LNCaP clone FGC (cell line): ENCODE measurements at regions not wholly inside any gene's neighbourhood (a gene's known extent, or its start where the extent isn't known, plus 50 kb on each side); places are given as distances from the start of the nearest gene placed in this dataset.

Source experiments
- DNase-seq: peaks from one replicate; pipeline ENCODE4 v3.0.0-alpha.2; 2011; ENCODE audit warnings: low read depth
- H3K4me3 ChIP-seq: 2 replicates; pipeline ENCODE4 v1.5.1; 2011; ENCODE audit warnings: mild to moderate bottlenecking, low read depth, low read length, control low read depth
- TF ChIP-seq, protein P1 (sequence below): IDR thresholded peaks from 2 replicates; pipeline ENCODE4 v1.5.1; 2012; ENCODE audit warnings: mild to moderate bottlenecking; ENCODE audit not compliant: control insufficient read depth, insufficient read depth; ENCODE audit errors: extremely low read depth

DNA sequence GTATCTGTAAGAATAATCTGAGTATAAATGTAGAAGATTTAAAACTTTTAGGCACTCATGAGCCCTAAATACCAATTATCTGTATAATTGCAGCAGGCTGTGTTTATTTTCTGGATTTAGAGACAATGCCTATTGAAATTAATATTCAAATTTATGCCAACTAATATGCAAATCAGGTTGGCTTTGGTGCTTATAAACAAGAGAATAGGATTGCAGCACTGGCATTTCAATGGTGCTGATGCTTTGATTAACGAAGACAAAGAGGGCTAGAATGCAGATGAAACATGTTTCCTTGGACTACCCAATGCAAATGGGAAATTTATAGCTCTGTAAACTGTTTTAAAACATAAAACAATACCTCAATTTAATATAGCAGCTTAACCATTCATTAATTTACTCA, 70.7 kb upstream of the GATB start:
- H3K4me3 ChIP-seq = no peak overlapping the region
- DNase-seq = no peak
- TF ChIP-seq, protein P1, sequence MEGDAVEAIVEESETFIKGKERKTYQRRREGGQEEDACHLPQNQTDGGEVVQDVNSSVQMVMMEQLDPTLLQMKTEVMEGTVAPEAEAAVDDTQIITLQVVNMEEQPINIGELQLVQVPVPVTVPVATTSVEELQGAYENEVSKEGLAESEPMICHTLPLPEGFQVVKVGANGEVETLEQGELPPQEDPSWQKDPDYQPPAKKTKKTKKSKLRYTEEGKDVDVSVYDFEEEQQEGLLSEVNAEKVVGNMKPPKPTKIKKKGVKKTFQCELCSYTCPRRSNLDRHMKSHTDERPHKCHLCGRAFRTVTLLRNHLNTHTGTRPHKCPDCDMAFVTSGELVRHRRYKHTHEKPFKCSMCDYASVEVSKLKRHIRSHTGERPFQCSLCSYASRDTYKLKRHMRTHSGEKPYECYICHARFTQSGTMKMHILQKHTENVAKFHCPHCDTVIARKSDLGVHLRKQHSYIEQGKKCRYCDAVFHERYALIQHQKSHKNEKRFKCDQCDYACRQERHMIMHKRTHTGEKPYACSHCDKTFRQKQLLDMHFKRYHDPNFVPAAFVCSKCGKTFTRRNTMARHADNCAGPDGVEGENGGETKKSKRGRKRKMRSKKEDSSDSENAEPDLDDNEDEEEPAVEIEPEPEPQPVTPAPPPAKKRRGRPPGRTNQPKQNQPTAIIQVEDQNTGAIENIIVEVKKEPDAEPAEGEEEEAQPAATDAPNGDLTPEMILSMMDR = no peak

DNA sequence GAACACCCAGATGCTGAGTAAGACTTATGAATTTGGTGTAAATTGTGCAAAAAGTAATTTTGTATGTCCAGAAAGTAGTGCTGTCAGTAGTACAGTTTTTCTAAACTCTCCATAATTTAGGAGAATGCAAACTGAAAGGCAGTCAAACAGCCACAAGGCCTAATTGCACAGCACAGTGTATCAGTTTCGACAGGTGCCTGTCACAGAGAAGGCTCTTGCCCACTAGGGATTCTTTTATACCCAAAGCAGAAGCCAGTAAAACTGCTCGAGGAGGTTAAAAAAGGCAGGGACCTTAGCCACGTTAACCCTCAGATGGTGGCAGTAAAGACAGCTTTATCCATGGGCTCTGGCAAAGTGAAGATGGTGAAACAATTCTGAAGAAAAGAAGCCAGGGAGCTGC, 69.4 kb upstream of the GATB start:
- no peak for DNase-seq

DNA sequence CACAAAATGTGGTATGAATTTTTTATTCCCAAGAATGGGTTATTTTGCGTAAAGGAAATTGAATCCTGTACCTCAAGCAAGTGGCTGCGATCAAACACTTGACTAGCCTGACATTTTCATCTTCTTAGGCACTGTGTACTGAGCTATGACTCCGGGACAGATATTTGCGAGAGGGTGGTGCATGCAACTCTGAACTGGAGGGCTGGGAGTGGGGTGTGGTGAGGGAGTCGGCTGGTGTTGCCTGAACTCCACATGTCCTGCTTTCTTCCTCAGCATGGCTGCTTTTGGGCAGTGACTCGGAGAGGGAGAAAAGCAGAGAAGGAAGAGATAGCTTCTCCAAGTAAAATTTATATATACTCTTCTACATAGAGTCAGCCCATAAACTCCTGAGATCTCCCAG, 68.5 kb upstream of the GATB start:
- no peak for DNase-seq
- TF ChIP-seq, protein P1 = no peak
- no peak overlapping the region for H3K4me3 ChIP-seq

More for the DNA sequence above, 69.4 kb upstream of the GATB start:
- TF ChIP-seq, protein P1 = no peak
- H3K4me3 ChIP-seq = no peak overlapping the region

DNA sequence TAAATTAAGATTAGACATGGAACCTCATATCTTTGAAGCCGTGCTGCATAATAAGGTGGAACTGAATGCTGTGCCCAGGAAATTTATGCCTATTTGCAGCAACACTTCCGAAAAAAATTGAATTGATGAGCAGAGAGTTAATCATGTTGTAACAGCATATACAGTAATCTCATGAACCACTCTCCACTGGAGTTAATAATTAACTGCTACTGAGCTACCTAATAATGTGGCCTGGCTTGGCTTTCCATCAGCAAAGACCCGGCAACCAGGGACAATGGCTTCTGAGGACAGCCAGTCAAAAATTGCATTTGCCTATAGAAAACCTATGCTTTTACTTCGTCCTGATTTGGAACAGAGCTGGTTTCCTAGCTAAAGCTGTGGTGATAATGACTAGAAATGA, 63.8 kb upstream of the GATB start:
- TF ChIP-seq, protein P1 = no peak
- H3K4me3 ChIP-seq = no peak overlapping the region
- DNase-seq = no peak

DNA sequence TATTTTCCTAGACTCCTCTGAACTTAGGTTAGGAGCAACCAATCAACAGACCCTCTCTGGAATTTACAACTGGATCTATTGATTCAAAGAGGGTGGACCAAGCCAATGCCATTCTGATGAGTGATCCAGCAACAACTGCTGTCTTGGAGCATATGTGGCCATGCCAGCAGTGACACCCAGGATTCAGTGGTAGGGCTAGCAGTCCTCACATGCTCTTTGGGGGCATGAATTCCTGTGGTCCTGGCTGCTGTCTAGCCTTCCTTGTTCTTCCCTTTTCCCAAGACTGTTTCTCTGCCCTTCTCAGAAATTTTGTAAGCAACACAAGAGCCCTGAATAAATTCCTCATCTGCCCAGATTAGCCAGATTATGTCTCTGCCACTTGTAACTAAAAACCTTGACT, 61.5 kb upstream of the GATB start:
- H3K4me3 ChIP-seq = no peak overlapping the region
- DNase-seq = no peak
- TF ChIP-seq, protein P1 = no peak

DNA sequence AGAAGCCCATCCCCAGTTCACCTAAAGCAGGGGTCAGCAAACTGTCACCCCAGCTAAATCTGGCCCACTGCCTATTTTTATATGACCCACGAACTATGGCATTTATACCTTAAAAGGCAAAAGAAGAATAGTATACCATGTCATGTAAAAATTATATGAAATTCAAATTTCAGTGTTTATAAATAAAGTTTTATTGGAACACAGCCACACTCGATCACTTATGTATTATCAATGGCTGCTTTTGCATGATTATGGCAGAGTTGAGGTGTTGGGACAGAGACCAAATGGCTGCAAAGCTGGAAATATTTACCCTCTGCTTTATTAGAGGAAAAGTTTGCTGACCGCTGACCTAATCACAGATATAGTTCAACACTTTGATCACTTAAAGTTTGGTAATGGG, 59.2 kb upstream of the GATB start:
- DNase-seq = no peak
- H3K4me3 ChIP-seq = no peak overlapping the region
- TF ChIP-seq, protein P1 = no peak

DNA sequence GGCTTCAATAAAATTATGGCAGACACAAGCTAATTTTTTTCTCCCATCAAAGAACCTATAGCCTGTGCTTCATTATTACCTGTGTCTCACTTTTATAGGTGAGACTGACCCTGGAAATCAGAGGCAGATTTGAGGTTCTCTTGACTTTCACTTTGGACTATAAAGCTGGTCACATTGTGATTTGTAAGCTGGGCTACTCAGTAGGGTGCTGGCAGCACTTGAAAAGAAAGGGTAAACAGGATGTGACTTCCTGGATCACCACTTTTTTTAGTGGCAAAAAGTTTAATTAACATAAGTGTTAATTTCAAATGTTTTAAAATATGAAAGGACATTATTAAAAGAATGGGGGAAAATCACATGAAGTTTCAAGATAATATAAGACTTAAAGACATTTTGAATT, 50.6 kb upstream of the GATB start:
- TF ChIP-seq, protein P1 = no peak
- no peak overlapping the region for H3K4me3 ChIP-seq
- DNase-seq = no peak
